Renal pelvis (tissue), 1 donor: ENCODE measurements at regions not wholly inside any gene's neighbourhood (a gene's known extent, or its start where the extent isn't known, plus 50 kb on each side); places are given as distances from the start of the nearest gene placed in this dataset.

Source experiments
- DNase-seq: peaks from one replicate; pipeline ENCODE4 v3.0.0-alpha.2; 2013

DNA sequence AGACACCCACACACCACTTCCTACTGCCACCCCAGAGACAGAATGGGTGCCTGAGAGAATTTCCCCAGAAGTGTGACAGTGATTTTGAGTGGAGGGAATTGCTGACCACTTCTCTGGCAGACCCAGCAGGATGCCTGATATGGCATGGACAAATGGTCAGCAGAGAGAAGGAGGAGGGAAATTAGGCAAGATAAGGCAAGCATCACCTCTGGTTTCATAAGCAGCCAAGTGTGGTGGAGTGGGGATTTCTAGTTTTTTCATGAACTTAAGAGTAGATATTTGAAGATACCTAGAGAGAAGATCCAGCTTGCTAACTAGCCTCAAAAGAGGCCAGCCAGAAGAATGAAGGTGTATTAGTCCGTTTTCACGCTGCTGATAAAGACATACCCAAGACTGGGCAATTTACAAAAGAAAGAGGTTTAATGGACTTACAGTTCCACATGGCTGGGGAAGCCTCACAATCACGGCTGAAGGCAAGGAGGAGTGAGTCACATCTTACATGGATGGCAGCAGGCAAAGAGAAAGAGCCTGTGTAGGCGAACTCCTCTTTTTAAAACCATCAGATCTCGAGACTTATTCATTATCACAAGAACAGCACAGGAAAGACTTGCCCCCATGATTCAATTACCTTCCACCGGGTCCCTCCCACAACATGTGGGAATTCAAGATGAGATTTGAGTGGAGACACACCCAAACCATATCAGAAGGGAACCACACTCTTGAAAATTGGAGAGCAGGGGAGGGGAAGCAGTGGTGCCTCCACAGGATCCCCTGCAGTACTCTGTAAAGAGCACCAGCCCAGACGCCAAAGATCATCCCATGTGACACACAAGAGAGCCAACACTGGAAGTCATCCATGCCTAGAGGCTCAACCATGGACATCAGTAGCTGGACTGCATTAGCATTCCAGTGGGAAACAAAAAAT, 64.2 kb downstream of the RBM43 start:
- DNase-seq, result no peak

DNA sequence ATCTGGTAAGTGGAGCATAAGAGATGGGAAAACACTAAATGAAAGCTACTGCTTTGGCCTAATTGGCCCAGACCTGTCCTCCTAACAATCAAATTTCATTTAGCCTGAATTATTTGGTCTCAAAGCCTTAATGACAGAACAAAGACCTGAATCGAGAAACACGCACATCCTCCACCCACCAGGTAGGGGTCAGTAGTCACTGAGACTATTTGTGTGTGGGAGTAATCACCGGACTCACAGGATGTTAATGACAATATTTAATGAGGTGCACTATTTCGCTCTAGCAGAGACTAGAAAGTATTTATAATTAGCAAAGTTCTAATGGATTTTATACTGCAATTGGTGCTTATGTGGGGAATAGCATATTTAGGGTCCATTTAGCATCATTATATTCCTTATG, 68.1 kb downstream of the RBM43 start:
- peak; percentile 10 for DNase-seq

DNA sequence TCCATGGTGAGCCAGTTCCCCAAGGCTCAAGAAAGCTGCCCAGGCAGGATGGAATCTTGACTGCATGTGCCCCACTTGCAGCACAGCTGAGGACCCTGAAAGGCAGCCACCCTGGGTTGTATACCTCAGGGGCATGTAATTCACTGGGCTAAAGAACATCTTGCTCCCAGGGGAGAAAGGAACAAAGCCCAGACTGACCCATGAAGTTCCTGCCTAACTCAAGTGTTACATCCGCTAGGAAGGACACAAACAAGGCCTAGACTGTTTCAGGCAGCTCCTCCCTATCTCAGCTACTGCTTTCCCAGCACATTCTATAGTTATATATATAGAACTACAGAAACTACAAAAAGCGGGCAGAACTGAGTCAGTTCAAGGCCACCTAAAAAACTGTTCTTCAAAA, 69.0 kb downstream of the RBM43 start:
- no peak for DNase-seq

DNA sequence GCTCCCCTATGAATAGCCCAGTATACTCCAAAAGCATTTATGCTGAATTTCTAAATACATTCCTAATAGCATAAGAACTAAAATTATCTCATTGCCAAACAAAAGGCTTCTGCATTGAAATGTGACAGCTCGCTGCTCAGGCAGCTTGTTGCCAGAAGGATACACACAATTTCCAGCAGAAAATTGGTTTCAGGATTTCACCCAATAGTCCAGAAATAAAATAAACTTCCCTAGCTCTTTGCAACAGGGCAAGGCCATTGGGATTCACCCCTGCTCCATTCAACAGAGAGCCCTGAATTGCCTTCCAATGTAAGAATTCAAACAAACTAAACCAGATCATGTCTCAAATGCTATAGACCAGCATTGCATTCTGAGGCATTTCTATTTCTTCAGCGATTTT, 70.7 kb downstream of the RBM43 start:
- no peak for DNase-seq

DNA sequence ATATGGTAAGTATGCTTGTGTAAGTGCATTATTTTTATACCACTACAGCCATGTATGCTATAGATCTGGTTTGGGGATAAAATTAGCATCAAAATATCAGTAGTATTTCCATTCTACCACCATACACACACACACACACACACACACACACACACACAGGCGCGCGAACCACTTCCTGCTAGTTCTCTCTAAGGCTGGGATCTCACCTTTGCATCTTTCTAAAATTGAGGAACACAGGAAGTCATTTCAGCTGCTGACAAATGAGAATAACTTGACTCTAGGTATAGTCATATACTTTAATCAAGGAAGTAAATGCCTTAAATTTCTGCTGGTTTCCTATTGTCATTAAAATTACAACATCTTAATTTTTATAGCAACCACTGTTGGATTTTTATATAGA, 72.5 kb downstream of the RBM43 start:
- DNase-seq, result no peak

DNA sequence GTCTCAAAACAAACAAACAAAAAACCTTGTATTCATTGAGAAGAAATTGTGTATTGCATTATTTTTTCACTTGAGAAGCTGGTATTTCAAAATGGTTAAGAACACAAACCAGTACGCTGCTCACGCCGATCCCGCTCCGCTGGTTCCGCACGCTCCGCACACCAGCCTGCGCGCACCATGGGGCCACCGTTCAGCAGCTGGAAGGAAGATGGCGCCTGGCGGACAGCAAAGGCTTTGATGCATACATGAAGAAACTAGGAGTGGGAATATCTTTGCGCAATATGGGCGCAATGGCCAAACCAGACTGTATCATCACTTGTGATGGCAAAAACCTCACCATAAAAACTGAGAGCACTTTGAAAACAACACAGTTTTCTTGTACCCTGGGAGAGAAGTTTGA, 75.7 kb downstream of the RBM43 start:
- DNase-seq, result no peak

DNA sequence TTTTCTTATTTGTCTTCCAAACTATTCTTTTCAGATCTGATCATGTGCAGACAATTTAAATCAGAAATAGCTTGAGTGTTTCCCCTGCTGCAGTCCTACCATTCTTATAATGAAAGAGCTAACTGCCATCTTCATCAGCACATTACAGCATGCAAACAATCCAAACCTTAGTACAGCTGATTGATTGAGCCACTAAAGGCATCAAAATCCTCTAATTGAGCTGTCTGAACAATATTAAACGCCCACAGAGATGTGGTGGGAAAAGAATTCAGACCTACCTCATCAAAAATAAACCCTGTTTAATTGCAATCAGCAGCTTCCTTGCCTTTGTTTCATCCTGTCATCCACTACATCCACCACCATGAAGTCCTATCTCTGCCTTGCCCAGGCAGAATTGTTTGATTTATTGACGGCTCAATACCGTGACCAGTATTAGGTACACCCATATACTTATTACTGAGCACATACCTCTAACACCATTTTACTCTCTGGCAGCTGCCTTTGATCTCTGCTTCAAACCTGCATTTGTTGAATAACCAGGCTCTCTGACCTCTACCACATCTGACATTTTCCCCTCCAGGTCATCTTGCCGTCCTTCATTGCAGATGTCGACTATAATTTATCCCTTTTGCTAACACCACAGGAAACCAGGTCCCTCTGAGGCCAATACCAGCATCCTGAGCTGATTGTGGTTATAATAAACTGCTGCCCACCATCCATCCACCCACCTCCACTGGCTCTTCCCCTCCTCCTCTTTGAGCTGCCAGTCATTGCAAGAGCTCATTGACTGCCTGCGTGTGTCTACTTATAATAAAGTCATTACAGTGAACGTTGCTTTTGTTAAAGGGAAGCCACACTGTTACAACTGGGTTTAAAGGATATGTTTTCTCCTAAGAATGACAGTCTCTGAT, 78.5 kb downstream of the RBM43 start:
- no peak for DNase-seq

DNA sequence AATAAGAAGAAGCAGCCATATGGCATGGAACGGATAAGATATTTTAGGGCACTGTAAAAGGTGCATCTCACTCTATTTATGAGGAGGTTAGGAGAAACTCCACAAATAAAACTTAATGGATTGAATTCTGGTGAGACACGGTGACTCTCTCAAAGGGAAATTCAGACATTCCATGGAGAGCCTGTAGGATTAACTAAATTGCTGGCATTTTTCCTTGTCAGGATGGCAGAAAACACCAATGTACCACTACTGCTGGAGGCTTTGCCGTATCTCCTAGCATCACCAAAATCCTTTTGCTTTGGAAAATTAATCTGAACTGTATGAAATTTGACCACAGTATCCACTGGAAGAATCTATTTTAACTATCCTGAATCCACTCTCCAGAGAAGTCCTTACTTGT, 79.3 kb downstream of the RBM43 start:
- DNase-seq, result no peak

DNA sequence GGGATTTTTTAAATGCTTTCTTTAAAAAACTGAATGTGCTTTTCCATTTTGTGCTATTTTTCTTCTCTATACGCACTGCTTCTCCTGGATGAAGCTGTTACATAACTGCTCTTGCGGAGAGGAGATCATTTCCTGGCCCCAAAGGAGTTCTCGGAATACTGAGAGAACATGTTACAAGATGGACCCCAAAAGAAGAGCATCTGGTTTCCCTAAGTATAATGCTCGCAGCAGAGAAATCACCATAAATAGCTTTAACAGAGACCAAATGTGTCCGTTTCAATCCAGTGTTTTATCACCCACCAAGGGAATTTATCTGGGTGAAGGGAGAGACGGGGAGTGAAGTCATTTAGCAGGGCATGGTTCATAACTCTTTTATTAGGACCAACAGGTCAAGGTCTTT, 80.1 kb downstream of the RBM43 start:
- DNase-seq, result peak; percentile 17

DNA sequence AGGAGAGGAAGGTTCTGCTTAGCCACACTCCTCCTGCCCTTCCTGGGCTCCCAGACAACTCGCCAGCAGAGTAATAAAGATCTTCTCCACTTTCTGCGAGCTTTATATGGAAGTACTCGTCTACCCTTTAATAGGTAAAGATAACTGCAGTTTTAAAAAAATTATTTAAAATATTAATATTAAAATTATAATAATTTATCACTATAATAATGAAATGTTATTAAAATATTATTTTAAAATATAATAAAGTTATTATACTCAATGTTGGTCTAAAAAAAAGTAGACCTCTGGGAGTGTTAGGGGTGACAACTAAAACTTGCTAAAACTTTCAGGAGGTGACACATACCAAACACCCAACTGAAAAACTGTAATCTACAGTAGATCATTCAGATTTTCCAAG, 81.5 kb downstream of the RBM43 start:
- DNase-seq, result no peak

DNA sequence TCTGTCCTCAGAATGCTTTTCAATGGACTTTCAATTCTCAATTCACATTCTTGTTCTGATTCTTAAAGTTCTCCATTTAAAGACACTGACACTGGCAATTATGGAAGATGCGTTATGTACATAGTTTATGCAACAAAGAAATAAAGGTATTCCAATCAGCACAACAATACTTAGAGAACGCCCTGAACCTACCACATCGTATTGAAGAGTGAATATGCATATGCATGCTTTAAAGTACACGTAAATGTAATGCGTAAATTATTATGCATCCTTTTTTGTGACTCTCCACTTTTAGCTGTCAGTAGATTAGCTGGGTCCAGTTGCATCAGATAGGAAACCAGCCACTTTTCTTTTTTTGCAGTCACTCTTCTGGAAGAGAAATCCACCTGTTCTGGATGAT, 83.5 kb downstream of the RBM43 start:
- no peak for DNase-seq

DNA sequence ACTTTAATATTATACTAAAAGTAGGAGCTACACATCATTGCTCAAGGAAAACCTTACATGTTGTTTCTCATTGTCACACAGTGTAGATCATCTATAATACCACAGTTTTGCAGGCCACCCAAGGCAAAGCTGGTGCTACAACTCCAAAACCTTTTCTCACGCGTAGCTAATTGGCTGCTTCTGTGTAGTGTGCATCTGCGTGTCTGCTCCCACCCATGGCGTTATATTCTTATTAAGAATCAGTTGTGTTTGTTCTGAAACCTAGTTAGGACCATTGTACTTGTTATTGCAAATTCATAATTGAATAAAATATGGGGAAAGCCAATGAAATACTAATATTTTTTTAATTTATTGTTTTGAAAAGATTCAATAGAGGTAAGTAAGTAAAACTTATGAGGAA, 83.9 kb downstream of the RBM43 start:
- no peak for DNase-seq

DNA sequence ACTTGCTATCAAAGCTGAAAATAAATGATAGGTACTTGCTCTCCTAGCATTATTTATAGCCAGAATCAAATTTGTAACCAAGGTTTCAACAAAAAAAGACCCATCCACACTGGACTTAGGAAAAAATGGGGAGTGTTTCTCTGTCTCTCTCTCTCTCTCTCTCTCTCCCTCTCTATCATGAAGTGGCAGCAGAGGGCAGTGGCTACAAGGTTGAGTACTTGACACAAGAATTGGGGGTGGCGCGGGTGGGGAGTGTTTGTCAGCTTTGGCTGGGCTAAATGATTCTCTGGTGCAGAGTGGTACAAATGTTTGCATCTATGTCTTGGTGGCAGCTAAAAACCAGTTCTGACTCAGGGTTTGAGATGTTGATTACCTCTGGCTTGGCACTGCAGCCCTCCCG, 85.0 kb downstream of the RBM43 start:
- DNase-seq, result no peak

DNA sequence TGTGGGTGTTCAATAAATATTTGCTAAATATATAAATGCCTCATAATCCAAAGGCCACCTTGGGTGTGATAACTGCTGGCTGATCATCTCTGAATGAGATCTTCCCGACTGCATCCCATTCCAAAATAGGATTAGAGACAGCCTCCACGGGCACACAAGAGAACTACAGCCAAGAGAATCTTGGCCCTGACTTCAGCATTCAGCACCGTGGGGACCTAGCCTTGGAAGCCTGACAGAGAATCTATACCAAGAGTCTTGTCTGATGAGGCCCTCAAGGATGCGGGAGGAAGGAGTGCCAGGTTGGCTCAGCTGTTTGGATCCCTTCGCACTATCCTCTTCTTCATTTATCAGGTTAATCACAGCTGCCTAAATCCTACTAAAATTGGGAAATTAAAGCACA, 85.8 kb downstream of the RBM43 start:
- DNase-seq, result no peak

DNA sequence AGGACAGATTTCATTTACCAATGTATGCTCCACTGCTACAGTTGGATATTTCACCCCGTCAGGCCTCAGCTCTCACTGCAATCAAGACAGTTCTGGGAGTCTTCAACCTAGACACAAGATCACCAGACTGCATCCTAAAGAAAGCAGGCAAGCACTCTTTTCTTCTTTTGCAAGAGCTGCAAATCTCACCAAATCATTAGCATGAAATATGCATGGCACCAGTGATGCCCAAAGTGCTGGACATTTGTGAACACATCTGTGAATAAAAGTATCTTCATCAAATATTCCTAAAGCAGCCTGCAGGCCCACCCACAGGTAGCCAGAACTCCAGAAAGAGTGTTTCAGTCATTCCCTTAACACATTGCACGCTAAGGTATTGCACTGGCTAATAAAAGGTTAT, 87.5 kb downstream of the RBM43 start:
- no peak for DNase-seq

DNA sequence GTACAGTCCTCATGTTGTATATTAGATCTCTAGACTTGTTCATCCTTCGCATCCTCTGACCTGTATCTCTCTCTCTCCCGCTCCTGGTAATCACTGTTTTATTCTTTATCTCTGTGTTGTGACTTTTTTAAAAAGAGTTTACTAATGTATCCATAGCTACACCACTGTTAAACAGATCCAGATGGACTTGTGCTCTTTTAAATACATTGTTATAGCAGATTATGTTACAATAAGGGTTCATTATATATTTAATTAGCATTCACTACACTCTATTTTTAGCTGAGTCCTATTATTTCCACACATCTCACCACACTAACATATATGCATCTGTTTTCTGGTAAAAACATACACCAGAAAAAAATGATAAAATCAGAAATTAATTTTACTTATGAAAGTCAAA, 90.5 kb downstream of the RBM43 start:
- DNase-seq, result no peak

DNA sequence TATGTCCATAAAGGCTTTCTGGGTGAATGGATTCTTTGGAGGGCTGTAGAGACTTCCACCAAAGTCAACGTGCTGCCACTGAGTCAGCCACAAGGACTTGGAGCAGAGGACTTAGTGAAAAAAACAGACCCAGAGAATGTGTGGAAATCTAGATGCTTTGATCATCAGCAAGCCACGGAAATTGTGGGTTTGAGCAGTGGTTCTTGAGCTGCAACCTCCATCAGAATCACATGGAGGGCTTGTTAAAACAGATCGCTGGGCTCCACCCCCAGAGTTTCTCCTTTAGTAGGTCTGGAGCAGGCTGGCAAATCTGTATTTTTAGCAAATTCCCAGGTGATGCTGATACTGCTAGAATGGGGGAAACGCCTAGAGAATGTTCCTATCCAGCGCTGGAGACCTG, 95.3 kb downstream of the RBM43 start:
- DNase-seq, result no peak

DNA sequence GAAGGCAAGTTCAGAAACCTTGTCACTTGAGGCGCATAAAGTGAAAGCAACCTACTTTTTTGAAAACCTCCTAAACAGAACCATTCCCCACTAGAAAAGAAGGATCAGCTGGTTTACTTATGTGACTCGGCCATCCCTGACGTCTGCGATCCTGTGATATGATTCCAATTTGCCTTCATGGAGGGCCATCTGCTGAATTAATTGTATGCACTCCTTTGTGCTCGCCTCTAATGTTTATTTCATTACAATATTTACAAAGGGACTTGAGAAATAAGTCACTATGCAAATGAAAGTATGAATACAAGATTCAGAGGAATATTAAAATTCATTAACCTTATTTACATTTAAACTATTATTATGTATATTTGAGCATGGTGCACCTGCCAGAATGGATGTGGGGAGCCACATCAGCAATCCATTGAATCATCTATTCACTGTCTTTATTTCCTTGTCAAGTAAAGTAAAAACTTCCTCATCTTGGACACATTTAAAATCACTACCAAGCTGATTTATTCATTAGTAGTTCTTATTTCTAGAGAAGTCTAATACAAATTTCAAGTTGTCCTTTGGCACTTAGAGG, 96.5 kb downstream of the RBM43 start:
- no peak for DNase-seq

DNA sequence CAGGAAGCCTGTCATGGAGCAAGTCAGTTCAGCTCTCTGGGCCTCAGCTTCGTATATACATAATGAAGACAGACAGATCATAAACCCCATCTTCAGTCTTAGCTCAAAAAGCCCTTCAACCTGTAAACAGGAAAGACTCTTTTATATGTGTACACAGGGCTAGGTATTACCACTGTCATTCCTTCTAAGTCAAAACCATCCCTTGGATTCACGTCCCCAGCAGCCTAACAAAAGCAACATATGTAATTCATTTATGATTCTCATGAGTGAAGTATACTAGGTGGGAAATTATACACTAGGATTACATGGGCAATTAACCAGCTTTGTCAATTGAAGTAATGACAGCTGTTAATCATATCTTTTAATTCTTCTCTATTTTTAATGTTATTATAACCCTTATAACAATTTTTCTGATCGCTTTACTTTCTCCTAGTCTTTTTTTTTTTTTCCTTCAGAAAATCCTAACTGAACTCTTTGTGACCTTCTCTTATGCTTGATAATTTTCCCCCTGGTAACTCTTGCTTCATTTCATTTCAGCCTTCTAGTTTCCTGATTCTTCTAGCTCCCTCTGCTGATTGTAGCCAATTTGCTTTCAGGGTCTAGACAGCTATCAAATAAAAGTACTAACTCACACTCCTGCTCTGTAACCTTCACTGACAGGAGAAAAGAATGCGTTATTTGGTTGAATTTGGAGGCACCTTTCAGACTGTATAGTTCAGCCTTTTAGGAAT, 99.7 kb downstream of the RBM43 start:
- DNase-seq, result no peak

DNA sequence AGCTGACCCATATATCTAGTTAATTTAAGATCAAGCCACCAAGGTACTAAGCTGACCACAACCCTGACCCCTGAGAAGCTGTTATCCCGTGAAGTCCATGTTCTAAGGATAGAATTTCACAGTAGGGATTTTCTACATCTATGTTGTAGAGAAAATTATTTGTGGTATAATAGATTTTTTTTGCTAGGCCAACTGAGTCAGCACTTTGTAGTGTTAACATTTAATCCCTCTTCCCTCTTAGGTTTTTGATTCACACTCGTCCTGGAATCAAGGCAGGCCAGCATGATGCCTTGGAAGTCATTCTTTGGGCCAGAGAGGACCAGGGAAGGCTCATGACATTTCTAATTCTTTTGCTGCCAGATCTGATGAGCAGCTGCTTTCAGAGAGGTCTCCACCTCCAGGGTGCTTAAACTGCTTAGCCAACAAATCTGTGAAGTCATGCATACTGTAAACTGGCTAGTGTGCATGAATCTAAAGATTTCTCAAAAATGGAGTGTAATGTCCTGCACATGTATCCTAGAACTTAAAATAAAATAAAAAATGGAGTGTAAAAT, 102.5 kb downstream of the RBM43 start:
- DNase-seq, result no peak

DNA sequence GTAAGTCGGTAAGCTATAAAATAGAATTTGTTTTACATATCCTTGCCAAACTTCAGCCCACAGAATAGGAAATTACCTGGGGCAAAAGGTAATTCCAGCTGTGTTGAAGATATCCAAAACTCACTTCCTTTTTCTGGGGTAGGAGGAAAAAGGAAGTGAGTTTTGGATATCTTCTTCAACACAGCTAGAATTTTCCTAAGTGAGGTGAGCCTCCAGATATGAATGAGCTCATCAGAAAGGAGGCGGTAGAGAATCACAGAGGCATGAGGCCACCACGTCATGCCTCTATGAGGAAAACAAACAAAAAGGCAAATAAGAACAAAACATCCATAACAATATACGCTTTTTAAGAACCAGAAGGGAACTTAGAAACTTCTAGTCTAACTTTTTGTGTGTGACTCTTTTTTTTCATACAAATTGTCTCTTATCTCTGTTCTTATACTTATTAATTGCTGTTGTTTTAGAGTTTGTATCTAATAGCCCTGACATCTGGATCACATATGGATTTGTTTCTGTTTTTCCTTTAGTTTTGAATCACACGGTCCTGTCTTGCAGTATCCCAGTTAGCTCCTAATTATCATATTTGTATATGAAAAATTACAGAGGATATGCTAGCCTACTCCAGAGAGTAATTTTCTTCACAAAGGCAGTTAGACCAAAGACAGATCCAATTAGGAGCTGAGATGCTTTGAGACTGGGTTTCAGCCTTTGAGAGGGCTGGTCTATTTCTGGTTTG, 104.5 kb downstream of the RBM43 start:
- no peak for DNase-seq
